ENCODE measurements at regions not wholly inside any gene's neighbourhood (a gene's known extent, or its start where the extent isn't known, plus 50 kb on each side); places are given as distances from the start of the nearest gene placed in this dataset.

- no peak for TF ChIP-seq CTCF (IDR thresholded peaks at IDR 0.05; ENCODE audit: insufficient read depth, low read length, poor library complexity, severe bottlenecking)
- no peak for DNase-seq (ENCODE audit: low read depth)
- no peaks in the 10 kb centered on the region for H3K27me3 ChIP-seq (ENCODE audit: control insufficient read depth, insufficient read depth, low read length)
- no peaks in the 10 kb centered on the region for H3K36me3 ChIP-seq (ENCODE audit: control insufficient read depth, insufficient read depth, low read length)
- H3K4me3 ChIP-seq (ENCODE audit: low read depth, low read length), result no peak overlapping the region
Measured at GRCh38 chr4:65805936-65806335, 135.6 kb upstream of the EPHA5 start.

DNA sequence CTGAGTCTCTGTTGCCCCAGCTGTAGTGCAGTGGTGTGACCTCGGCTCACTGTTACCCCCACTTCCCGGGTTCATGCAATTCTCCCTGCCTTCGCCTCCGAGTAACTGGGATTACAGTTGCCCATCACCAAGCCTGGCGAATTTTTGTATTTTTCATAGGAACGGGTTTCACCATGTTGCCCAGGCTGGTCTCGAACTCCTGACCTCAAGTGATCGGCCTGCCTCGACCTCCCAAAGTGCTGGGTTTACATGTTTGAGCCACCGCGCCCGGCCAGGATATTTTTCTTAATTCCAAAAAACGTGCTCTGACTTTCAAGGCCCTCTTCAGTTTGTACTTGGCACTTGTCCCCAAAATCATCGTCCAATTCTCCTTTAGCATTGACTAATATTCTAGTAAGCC lies 129.2 kb upstream of the EPHA5 start:
- no peaks in the 10 kb centered on the region for H3K36me3 ChIP-seq (ENCODE audit: control insufficient read depth, insufficient read depth, low read length)
- no peaks in the 10 kb centered on the region for H3K27me3 ChIP-seq (ENCODE audit: control insufficient read depth, insufficient read depth, low read length)
- DNase-seq (ENCODE audit: low read depth), result no peak
- TF ChIP-seq CTCF (IDR thresholded peaks at IDR 0.05; ENCODE audit: insufficient read depth, low read length, poor library complexity, severe bottlenecking), result no peak
- no peak overlapping the region for H3K4me3 ChIP-seq (ENCODE audit: low read depth, low read length)

DNA sequence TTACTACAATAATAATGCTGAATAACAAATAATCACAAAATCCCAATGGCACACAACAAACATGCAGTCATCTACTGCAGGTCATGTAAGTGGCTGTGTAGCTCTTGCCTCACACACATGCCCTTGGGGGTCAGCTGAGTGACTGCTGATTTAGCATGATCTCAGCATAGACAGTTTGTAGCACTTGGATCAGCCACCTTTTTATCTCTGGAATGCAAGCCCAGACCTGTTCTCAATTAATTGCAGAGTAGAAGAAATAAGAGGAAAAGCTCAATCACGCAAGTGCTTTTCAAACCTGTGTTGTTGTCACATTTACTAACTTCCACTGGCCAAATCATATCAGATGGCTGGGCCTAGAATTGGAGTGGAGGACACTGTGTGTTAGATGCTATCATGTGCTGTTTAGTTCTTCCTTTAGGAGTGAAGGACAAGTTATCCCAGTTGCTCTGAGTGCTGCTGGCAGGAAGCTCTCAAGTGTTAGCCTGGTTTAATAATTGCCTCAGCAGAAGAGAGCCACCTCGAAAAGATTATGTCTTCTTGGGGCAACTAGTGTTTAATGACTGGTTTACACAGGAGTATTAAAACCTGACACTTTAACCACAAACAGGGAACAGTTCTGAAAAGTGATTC lies 128.3 kb upstream of the EPHA5 start:
- no peak for DNase-seq (ENCODE audit: low read depth)

GRCh38 chr4:65791812-65792308 lies 121.6 kb upstream of the EPHA5 start:
- TF ChIP-seq CTCF (IDR thresholded peaks at IDR 0.05; ENCODE audit: insufficient read depth, low read length, poor library complexity, severe bottlenecking), result no peak
- DNase-seq (ENCODE audit: low read depth), result peak; percentile 9
- Histone ChIP-seq H3K27me3 (ENCODE audit: control insufficient read depth, insufficient read depth, low read length) (no peaks in the 10 kb centered on the region), H3K36me3 (ENCODE audit: control insufficient read depth, insufficient read depth, low read length) (no peaks in the 10 kb centered on the region), H3K4me3 (ENCODE audit: low read depth, low read length) (no peak overlapping the region)

More for the DNA sequence above, 128.3 kb upstream of the EPHA5 start:
- TF ChIP-seq CTCF (IDR thresholded peaks at IDR 0.05; ENCODE audit: insufficient read depth, low read length, poor library complexity, severe bottlenecking), result no peak
- Histone ChIP-seq H3K4me3 (ENCODE audit: low read depth, low read length) (no peak overlapping the region), H3K27me3 (ENCODE audit: control insufficient read depth, insufficient read depth, low read length) (no peaks in the 10 kb centered on the region), H3K36me3 (ENCODE audit: control insufficient read depth, insufficient read depth, low read length) (no peaks in the 10 kb centered on the region)

DNA sequence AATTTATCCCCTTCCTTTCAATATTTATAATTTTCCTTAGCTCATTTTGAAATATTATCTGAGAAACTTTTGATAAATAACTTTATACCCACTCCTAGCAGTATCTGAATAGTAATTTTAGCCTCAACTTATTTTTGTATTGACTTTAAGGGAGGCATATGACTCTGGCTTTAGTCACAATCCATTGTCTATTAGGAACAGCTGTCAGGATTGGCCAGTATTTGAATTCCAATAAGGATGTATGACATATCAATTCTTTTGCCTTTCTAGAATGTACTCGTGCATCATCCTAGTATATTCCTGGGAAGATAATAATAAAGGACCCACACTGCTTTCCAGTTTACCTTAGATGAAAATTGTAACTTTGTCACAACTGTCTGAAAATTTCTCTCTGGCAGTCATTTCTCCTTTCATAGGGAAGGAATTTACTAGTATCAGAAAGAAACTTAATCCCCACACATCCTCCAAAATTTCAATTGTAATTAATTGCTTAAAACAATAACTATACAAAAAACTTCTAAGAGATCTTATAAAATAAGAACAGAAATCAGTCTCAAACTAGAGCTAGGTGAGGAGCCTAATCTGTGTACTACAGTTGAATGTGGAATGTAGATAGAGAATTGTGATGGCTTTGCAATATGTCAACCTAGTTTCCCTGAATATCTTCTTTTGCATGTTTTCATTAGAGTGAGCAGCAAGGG lies 121.0 kb upstream of the EPHA5 start:
- no peaks in the 10 kb centered on the region for H3K36me3 ChIP-seq (ENCODE audit: control insufficient read depth, insufficient read depth, low read length)
- no peak for DNase-seq (ENCODE audit: low read depth)
- TF ChIP-seq CTCF (IDR thresholded peaks at IDR 0.05; ENCODE audit: insufficient read depth, low read length, poor library complexity, severe bottlenecking), result no peak
- H3K27me3 ChIP-seq (ENCODE audit: control insufficient read depth, insufficient read depth, low read length), result no peaks in the 10 kb centered on the region
- no peak overlapping the region for H3K4me3 ChIP-seq (ENCODE audit: low read depth, low read length)
